WERI-Rb-1 (cell line): ENCODE measurements at regions not wholly inside any gene's neighbourhood (a gene's known extent, or its start where the extent isn't known, plus 50 kb on each side); places are given as distances from the start of the nearest gene placed in this dataset.
"Not testable (repeated sequence)": the region's sequence is repeated elsewhere in the genome, so short reads cannot be mapped to it uniquely, and the experiment has no call there.

ENCODE experiments used
- DNase-seq: peaks from one replicate; pipeline ENCODE4 v3.0.0-alpha.2; 2020
- H3K27ac ChIP-seq: fragments of 250-450 bp; sonication (Bioruptor Pico); 2 replicates; pipeline ENCODE4 v1.5.1; 2020; ENCODE audit warnings: mild to moderate bottlenecking, moderate library complexity
- H3K27me3 ChIP-seq: fragments of 250-450 bp; sonication (Bioruptor Pico); 2 replicates; pipeline ENCODE4 v1.5.1; 2021; ENCODE audit warnings: mild to moderate bottlenecking, low read depth, moderate library complexity; ENCODE audit not compliant: insufficient read depth, severe bottlenecking
- H3K36me3 ChIP-seq: fragments of 250-450 bp; sonication (Bioruptor Pico); 2 replicates; pipeline ENCODE4 v1.5.1; 2020; ENCODE audit warnings: mild to moderate bottlenecking, moderate library complexity
- H3K4me3 ChIP-seq: 2 replicates; pipeline ENCODE4 v1.5.1; 2011; ENCODE audit warnings: low read depth, mild to moderate bottlenecking, control low read depth, low read length
- H3K9me3 ChIP-seq: fragments of 250-450 bp; sonication (Bioruptor Pico); 2 replicates; pipeline ENCODE4 v1.5.1; 2021; ENCODE audit warnings: mild to moderate bottlenecking, moderate library complexity; ENCODE audit not compliant: severe bottlenecking
- TF ChIP-seq, protein P1 (sequence below): IDR thresholded peaks from 2 replicates; pipeline ENCODE4 v1.5.1; 2011; ENCODE audit warnings: low read depth, mild to moderate bottlenecking, control low read depth, inconsistent platforms, low read length

DNA sequence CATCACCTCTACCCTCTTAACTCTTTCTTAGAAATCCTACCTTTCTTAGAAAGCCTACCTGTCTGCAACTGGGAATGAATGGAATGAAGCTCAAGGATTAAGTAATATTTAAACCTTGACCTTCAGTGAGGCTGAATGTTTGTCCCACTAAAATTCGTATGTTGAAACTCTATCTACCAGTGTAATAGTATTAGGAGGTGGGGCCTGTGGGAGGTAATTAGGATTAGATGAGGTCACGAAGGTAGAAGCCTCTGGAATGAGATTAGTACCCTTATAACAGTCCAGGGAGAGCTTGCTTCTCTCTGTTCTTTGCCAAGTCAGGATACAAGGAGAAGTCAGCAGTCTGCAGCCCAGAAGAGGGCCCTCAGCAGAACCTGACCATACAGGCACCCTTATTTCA is 158.0 kb downstream of the TENT5A start:
- Histone ChIP-seq H3K4me3 (no peak overlapping the region), H3K27me3 (no peaks in the 10 kb centered on the region), H3K9me3 (no peaks in the 10 kb centered on the region), H3K36me3 (no peaks in the 10 kb centered on the region), H3K27ac (no peak overlapping the region)
- DNase-seq: no peak
- TF ChIP-seq, protein P1, sequence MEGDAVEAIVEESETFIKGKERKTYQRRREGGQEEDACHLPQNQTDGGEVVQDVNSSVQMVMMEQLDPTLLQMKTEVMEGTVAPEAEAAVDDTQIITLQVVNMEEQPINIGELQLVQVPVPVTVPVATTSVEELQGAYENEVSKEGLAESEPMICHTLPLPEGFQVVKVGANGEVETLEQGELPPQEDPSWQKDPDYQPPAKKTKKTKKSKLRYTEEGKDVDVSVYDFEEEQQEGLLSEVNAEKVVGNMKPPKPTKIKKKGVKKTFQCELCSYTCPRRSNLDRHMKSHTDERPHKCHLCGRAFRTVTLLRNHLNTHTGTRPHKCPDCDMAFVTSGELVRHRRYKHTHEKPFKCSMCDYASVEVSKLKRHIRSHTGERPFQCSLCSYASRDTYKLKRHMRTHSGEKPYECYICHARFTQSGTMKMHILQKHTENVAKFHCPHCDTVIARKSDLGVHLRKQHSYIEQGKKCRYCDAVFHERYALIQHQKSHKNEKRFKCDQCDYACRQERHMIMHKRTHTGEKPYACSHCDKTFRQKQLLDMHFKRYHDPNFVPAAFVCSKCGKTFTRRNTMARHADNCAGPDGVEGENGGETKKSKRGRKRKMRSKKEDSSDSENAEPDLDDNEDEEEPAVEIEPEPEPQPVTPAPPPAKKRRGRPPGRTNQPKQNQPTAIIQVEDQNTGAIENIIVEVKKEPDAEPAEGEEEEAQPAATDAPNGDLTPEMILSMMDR: no peak

DNA sequence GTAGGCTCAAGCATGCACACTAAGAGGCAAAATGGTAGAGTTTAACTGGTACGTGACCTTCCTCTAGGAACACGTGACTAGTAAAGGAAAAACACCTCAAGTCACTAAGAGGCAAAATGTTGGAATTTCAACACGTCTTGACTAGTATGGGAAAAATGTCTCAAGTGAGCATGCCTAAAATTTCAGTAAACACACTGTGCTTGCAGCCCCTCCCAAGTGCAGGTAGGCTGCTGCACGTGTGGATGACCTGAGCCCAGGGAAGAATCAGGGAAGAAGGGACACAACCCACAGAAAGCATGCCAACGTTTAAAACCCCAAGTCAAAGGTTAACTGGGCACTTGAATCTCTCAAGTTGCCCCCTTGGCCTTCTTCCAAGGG is 162.2 kb downstream of the TENT5A start:
- Histone ChIP-seq H3K36me3 (no peaks in the 10 kb centered on the region), H3K9me3 (no peaks in the 10 kb centered on the region), H3K27ac (no peak overlapping the region), H3K4me3 (no peak overlapping the region), H3K27me3 (no peaks in the 10 kb centered on the region)
- no peak for DNase-seq
- TF ChIP-seq, protein P1: no peak

DNA sequence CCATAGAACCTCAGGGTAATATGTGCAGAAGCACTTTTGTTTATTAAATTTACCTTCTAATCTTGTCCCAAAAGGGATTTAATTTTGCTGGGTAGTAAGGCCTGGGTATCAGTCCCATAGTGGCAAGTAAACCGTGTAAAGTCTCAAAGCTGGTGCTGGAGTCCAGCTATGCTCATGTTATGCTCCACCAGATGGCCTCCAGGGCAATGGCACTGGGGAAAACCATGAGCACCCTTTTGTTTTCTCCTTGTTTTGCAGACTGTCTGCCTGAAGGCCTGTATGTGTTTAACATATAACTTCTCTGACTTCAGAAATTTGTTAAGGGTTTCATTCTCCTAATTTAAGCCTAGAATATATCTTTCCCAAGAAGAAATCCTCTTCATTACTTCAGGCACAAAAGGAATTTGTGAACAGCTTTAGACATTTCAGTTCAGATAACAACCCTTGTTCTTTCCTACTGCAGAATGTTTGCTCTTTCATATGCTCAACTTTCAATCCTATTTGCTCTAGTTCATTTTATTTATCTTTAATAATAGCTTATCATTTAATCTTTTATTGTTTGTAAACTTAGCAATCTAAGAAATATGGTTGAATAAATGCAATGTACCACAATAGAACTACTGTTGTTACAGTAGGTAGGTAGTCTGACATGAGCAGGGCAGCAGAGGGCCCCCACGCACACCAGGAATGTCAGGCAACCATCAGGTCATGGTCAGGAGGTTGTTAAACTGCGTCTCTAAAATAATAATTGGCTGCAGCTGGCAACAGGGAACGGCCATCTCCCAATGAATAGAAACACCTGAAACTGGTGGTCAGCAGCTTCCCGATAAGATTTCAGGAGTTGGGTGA is 162.8 kb downstream of the TENT5A start:
- H3K9me3 ChIP-seq: no peaks in the 10 kb centered on the region
- peak; percentile 18 for DNase-seq
- TF ChIP-seq, protein P1: 0 out of 2 replicates have a peak, but pooled peaks have one; percentile 6
- H3K36me3 ChIP-seq: no peaks in the 10 kb centered on the region
- H3K27ac ChIP-seq: no peak overlapping the region
- no peak overlapping the region for H3K4me3 ChIP-seq
- H3K27me3 ChIP-seq: no peaks in the 10 kb centered on the region

DNA sequence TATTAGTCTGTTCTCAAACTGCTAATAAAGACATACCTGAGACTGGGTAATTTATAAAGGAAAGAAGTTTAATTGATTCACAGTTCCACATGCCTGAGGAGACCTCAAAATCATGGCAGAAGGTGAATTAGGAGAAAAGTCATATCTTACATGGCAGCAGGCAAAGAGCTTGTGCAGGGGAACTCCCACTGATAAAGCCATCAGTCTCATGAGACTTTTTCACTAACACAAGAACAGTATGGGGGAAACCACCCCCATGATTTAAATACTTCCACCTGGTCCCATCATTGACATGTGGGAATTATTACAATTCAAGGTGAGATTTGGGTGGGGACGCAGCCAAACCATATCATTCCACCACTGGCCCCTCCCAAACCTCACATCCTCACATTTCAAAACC is 166.8 kb downstream of the TENT5A start:
- not testable (repeated sequence) for H3K27me3 ChIP-seq, H3K36me3 ChIP-seq, H3K9me3 ChIP-seq, DNase-seq, H3K27ac ChIP-seq, H3K4me3 ChIP-seq

DNA sequence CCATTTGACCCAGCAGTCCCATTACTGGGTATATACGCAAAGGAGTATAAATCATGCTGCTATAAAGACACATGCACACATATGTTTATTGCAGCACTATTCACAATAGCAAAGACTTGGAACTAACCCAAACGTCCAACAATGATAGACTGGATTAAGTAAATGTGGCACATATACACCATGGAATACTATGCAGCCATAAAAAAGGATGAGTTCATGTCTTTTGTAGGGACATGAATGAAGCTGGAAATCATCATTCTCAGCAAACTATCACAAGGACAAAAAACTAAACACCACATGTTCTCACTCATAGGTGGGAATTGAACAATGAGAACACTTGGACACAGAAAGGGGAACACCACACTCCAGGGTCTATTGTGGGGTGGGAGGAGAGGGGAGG is 168.3 kb downstream of the TENT5A start:
- H3K36me3 ChIP-seq: not testable (repeated sequence)

DNA sequence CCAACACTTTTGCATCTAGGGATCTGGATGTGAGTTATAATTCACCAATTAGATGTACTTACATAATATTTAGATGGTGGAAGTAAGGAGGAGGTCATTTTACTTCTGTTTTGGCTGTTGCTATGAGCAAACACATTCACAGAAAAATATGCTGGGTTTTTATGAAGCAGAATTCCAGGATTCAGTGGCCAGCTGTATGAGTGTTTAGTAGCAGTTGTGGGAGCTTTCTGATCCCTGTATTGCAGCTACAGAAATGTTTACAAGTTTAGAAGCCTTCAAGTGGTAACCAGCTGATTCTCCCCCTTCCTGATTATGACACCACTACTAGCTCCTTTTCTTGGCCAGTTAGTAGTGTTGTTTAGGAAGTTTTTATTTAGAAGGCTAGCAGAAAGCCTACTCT is 177.0 kb downstream of the TENT5A start:
- no peak overlapping the region for H3K27ac ChIP-seq
- no peak overlapping the region for H3K4me3 ChIP-seq
- TF ChIP-seq, protein P1: no peak
- H3K27me3 ChIP-seq: no peaks in the 10 kb centered on the region
- H3K9me3 ChIP-seq: no peaks in the 10 kb centered on the region
- DNase-seq: no peak
- no peaks in the 10 kb centered on the region for H3K36me3 ChIP-seq

More for the DNA sequence above, 168.3 kb downstream of the TENT5A start:
- DNase-seq, H3K4me3 ChIP-seq, H3K27me3 ChIP-seq, H3K9me3 ChIP-seq, H3K27ac ChIP-seq: not testable (repeated sequence)

DNA sequence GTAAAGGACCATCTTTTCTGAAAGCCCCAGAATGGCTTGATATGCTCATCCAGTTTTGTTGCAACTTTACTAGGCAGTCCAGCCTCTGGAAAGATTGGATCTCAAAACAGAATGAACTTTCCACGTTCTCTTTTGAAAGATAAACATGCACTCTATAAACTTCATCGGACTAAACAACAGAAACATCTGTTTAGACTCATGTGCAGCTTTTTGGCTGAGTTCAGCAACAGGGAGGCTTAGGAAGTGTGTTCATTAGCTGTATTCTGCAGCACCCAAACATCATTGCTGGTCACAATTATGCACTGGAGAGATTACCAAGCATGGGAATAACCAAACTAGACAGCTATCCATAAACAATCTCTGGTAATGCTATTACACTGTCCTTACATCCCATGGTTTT is 180.5 kb downstream of the TENT5A start:
- no peak overlapping the region for H3K4me3 ChIP-seq
- H3K36me3 ChIP-seq: no peaks in the 10 kb centered on the region
- TF ChIP-seq, protein P1: no peak
- no peaks in the 10 kb centered on the region for H3K27me3 ChIP-seq
- H3K9me3 ChIP-seq: no peaks in the 10 kb centered on the region
- DNase-seq: no peak
- H3K27ac ChIP-seq: no peak overlapping the region
